K562 (cell line): ENCODE measurements at regions not wholly inside any gene's neighbourhood (a gene's known extent, or its start where the extent isn't known, plus 50 kb on each side); places are given as distances from the start of the nearest gene placed in this dataset.

Source experiments
- RFX5 ChIP-seq: IDR thresholded peaks from 2 replicates; pipeline ENCODE4 v1.6.1; 2011; ENCODE audit warnings: low read depth, mild to moderate bottlenecking, improper control_type of control experiment, low read length
- TFE3 ChIP-seq: fragments of 450-650 bp; formaldehyde crosslinking; IDR thresholded peaks from 2 replicates; pipeline ENCODE4 v1.4.0; 2020; ENCODE audit warnings: mild to moderate bottlenecking, mixed read lengths
- ZNF586 ChIP-seq: fragments of 450-650 bp; formaldehyde crosslinking; conservative IDR thresholded peaks from 2 replicates; pipeline ENCODE4 v1.4.0; 2020; ENCODE audit warnings: mild to moderate bottlenecking, moderate library complexity

DNA sequence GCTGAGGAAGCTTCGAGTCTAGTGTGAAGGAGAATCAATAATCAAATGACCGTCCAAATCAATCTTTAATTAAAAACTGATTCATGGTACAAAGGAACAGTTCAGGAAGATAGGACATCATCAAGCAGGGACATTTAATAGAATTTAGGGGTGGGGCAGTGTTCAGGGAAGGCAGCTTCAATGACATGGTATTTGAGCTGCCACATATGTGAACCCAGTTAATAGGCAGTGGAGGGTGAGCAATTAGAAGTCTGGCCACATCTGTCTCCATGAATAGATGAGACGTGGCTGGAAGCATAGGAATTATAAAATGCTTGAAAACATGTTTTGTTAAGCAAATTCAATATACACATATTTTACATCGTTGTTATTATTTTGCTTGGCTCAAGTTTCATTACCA, 362.7 kb downstream of the PRDM2 start:
- TF ChIP-seq ZNF586 (CRISPR knock-in tag) (no peak), RFX5 (no peak), TFE3 (CRISPR knock-in tag) (no peak)
